ENCODE measurements at regions not wholly inside any gene's neighbourhood (a gene's known extent, or its start where the extent isn't known, plus 50 kb on each side); places are given as distances from the start of the nearest gene placed in this dataset.
A peak's percentile ranks its signal among the peaks of the same experiment; 100 is the strongest.
"Not testable (repeated sequence)": the region's sequence is repeated elsewhere in the genome, so short reads cannot be mapped to it uniquely, and the experiment has no call there.

DNA sequence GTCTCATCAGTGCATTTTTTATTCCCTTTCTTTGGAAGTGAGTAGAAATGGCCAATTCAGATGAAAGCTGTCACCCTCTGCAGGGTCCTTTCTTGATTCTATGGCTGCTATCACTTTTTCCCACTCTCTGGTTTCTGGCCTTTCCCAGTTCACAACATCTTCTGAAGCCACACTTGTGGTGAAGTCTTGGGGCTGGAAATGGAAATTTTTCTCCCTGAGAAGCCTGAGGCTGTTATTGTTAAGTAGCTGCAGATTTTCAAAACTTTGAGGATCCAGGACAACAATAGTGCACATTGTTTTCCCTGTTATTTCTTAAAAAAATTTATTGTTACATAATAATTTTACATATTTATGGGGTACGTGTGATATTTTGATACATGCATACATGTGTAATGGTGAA, 250.3 kb upstream of the RASGRP1 start:
- DNase-seq: no peak

DNA sequence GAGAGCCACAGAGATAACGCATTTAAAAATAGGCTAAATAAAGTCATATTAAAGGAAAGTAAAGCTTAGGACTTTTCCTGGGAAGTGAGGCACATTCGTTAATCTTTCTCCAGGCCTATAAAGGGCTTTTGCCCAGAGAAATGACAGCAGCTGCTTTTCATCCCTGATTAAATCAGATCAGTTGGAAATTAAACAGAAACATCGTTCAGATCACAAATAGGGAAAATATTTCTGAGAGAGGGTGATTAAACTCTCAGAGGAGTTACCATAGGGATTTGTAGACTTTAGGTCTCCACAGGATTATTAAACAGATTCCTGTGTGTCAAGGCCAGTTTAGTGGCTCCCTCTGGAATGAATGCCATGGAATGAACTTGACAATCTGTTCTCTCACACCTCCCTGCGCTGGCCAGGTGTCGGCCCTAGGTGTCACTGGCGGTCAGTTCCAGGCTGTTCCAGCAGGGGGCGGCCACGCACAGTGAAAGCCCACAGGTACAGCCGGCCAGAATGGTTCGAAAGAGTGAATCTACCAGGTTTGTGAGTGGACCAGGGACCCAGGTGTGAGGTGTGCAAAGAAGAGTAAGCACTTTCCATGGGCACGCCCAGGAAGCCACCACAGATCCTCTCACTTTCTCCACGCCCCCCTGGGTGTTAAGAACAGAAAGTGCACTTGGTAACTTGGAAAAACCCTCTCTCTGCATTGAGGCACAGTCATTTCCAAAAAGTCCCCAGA, 253.0 kb upstream of the RASGRP1 start:
- DNase-seq: no peak

DNA sequence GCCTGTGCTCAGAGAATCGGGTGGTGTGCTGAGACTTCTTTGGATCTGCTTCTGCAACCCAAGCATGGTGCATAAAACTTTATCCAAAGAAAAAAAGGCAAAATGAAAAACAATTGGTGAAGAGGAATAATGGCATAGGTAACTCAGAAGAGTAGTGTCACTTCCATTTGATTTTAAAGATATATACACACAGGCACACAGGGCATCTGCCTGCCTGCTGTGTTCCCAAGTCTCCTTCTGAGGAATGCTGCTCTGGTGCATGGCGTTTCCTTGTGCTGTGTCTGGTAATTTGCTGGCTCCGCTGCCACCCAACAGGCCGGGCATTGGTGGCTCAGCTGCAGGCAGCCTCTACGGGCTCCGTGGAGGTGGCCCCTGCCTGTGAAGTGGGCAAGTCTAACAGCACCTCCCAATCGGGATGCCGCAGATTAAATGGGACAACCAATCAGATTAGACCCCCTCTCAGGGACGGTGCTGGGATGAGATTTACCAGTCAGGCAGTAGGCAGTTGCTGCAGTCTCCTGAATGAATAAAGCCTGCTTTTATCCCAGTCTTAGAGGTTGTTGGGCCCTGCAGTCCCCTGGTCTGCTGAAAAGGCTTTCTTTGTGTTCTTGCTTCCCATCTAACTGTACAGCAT, 253.7 kb upstream of the RASGRP1 start:
- DNase-seq: no peak

DNA sequence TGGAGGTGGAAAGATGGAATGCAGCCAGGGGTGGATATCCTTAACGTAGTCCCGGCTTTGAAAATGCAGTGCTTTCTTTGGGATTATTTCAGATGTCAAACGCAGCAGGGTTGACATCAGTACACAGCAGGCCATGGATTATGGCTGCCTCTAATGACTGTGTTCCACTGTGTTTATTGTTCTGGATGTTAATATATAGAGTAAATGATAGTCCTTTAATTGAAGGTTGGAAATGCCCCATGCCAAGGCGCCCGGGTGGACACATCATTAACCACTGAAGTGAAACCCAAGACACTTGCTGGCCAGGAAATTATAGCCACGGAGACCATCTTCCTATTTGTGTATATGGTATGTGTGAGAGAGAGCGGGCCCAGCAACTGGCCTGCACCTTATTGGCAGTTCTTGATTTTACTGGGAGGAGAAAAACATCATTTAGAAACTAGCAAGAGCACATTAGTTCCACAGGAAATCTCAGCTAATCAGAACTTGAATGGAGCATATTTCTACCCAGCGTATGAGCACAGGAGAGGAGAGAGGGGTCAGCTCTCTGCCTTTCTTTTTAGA, 254.9 kb upstream of the RASGRP1 start:
- DNase-seq: no peak

DNA sequence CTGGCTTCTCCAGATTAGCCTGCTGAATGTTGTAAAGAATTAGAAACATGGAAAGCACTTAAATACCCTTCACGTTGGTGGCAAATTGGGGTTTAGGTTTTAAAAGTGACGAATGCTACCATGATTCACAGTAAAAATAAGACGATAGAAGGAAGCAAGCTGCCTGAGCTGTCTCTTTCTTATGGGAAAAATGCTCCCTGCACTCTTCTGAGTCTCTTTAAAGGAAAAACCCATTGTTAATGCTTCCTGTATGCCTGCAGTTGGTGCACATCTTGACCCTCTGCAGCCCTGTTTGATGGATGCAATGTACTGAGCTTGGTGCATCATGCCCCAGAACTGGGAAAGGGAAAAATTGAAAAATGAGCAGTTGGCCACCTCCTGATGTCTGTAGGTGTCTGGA, 258.6 kb upstream of the RASGRP1 start:
- DNase-seq: no peak

DNA sequence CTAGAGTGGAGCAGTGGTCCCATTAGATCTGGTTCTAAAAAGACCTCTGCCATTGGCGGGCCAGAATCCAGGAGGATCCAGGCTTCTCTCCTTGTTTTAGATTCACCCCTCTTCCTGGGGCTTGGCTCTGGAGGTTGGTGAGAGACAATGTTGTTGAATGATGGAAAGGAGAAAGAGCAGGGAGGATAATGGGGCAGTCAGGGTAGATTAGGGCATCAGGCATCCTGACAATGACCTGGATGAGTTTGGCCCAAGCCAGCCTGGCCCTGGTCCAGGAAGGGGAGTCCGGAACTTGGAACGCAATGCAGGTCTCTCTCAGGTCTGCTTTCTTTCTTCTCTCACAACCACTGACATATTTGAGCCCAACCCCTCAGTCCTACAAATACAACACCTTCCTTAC, 260.1 kb upstream of the RASGRP1 start:
- no peak for DNase-seq

DNA sequence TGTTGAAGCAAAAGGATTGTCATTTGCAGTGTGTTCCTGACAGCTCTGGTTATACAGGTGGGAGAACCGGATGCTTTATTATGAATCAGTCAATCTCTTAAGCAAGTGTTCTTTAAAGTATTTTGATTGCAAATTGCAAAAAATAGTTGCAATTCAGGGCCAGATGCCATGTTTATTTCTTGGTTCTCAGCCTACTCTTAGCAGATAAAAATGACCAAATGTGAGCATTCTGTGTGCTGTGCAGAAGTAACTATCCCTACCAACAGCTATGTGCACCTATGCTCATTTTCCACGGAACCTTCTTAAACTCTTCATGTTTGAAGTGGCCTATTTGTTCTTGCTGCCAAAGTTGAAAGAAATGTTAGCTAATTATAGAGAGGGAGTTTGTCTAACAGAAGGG, 262.3 kb upstream of the RASGRP1 start:
- DNase-seq: no peak

DNA sequence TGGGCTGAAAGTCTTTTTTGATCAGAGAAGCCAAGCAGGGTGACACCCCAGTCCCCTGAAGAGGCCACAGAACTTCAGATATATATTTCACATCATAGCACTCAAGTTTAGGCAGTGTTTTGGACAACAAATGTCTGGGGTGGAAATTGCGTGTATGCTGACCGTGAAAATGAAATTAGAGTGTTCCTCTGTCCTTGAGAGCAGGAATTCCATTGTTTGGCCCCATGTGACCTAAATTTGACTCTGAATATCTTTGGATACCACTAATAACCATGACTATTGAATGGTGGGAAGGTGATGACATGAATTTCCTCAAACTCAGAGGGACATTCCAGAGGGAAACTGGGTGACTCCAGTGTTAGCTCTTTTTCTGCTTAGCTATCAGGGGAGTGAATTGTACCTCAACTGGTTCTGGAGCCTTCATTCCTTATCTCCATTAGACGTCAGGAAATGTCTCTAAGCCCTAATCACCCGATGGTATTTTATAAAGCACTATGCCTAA, 263.5 kb upstream of the RASGRP1 start:
- peak; percentile 54 for DNase-seq

DNA sequence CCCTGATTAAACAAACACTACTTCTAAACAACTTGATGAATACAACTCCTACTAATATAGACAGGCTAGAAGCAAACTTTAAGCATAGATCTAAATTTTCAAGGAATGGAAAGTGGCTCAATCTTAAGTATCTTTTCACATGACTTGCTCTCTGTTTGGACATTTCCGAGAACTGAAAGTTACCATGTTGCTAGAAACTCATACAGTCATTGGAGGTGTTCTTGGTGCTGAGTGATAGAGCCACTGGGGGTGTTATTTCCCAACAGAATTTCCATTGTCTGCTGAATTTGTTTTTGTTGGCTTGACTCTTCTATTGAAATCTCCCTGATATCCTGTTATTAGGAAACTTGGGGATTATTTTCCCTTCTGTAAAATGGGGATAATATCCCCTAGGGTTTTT, 264.5 kb upstream of the RASGRP1 start:
- DNase-seq: no peak

DNA sequence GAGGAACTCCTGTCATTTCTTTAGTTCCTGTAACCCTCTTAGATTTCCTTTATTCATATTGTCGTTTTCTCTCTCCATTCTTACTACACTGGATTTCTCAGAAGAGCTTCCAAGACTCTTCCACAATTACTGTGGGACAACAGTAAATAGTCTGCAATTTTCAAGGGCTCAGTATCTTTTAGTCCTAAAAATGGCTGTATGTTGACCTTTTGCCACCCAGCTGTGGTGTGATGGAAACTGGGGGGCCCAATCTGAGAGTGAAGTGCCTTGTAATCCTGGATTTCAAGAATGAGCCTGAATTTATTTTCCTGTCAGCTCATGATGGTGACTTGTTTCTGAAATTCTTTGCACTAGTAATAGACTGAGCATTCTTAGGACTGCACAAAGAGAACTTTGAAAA, 277.6 kb upstream of the RASGRP1 start:
- no peak for DNase-seq

DNA sequence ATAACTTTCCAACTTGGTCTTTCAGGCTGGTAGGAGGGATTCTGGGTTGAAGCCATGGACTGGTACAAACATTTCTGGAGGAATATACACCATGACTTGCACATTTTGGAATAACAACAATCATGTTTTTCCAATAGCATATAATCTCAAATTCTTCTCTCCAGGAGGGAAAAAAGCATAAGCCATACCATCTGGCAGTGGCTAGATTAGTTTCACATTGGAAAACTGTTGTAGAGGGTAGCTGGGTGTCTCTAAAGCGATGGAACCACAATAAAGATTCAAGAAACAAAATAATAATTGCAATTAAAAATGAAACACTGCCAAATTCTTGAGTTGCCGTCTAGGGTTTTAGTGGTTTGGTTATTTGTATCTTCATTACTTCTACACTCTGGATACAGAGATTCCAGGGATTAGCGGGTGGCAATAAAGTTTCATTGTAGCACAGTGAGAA, 278.5 kb upstream of the RASGRP1 start:
- DNase-seq: peak; percentile 84

DNA sequence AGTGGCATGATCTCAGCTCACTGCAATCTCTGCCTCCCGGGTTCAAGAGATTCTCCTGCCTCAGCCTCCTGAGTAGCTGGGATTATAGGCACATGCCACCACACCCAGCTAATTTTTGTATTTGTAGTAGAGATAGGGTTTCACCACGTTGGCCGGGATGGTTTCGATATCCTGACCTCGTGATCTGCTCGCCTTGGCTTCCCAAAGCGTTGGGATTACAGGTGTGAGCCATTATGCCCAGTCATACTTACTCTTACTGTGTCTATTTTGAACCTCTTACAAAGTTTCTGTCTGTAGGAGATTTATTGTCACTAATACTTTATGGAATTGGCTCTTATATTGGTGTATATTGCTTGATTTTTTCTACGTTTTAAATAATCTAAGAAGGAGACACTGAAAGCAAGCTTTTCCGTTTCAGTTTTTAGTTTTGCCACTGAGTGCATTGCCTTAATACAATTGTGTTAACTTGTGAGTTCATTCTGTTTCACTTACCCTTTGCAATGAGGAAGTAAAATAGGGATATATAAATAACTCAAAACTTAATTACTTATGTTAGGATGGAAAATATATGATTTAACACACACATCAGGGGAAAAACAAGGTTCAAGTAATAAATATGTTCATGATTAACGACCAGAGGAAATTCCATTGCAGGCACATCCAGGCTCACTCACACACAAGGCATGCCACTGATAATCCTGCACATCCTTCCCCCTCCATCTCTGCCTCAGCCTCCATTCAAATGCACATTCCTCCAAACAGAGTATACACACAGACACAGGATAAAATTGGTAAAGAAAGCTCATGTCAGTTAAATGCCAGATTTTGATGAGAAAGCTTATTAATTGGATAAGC, 279.3 kb upstream of the RASGRP1 start:
- peak; percentile 85 for DNase-seq

DNA sequence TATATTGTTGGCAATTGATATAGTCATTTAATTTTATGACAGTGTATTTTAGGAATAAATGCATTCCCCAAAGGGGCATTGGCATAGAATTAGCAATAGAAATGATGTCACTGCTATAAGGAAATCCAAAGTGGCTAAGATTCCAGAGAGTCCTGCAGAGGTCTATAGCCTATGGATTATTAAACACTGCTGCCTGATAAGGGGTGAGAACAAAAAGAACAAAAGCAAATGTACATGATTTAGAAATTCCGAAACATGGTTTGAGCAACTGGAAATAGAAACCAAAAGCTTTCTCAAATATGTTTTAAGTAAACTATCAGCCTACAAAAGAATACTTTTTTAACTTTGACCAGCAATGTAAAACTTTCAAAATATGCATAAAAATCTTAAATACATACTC, 280.1 kb upstream of the RASGRP1 start:
- DNase-seq: peak; percentile 30

DNA sequence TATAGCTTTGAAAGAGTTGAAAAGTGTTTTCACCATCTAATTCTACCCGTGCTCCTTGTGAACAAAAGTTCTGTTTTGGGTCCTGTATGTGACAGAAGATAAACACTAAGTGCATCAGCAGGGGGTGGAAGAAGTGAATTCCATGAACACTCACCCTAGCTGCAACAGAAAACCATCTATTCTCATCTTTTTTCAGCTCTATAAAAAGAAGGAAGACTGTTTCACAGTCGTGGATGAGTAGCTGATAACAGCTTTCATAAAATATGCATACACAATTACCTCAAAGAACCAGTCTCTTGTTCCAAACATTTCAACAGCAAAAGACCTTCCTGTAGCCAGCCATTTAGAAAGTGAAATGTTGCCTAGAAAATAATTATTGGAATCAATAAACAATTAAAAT, 281.7 kb upstream of the RASGRP1 start:
- DNase-seq: no peak

DNA sequence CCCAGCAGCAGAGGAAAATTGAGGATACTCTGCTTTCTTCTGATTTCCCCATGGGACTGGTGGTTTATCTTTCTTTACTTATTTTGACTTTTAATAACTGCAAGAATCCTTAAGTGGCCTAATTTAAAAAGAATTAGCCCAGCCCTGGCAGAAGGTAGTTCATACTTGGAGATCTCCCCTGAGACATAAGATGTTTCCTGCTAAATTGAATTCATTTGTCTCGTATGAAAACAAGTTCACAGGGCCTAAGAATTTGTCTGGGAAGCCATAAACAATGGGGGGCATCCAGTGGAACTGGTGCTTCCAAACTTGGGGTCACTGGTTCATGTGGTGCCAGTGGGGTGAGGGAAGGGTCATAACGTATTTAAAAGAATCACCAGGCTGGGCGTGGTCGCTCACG, 283.1 kb upstream of the RASGRP1 start:
- no peak for DNase-seq

DNA sequence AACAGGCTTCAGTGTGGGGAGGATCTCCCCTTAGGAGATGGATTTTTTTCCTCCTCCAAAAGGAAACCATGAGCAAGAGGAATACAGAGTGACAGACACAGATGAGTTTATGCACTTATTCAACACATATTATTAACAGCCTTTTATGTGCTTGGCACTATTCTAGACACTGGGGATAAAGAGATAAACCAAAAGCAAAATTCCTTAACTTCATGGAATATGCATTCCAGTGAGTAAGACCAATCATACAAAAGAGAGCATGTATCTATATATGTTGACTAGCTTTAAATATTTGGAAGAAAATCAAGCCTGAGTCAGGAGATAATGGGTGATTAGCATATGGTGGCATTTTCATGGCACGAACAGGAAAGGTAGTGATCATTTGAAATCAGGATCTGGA, 284.4 kb upstream of the RASGRP1 start:
- no peak for DNase-seq

DNA sequence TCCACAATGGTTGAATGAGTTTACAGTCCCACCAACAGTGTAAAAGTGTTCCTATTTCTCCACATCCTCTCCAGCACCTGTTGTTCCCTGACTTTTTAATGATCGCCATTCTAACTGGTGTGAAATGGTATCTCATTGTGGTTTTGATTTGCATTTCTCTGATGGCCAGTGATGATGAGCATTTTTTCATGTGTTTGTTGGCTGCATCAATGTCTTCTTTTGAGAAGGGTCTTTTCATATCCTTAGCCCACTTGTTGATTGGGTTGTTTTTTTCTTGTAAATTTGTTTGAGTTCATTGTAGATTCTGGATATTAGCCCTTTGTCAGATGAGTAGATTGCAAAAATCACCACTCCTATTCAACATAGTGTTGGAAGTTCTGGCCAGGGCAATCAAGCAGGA, 287.6 kb upstream of the RASGRP1 start:
- not testable (repeated sequence) for DNase-seq

DNA sequence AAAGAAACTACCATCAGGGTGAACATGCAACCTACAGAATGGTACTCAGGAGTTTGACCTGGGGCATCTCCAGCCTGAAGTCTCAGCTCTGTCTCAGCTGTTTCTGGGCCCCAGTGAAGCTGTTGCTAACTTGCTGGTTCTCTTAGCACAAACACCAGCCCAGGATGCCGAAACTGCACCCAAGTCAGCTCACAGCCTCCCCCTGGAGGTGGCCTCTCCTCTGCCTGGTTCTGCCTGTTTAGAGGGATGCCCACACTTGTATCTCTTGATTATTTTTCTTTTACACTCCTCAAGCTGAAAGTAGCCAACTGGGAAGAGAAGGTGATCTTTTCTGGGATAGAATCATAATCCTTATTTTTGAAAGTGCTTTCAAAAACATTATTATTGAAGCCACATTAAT, 289.0 kb upstream of the RASGRP1 start:
- DNase-seq: no peak

DNA sequence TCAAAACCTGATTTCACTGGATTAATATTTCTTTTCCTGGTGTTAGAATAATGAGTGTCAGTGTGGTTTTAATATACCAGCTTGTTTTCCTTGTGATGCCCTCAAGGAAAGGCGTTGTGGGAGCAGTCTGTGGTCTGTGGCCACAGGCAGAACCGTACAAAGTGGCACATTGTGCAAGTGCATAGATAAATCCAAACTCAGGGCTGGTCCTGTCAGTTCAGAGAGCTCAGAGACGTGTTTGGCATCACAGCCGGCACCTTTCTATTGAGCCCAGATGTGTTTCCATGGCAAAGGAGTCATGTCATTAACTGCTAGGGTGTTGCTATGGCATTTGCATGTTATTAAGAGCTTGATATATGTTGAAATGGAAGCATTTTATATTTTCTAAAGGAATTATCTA, 289.9 kb upstream of the RASGRP1 start:
- DNase-seq: no peak

DNA sequence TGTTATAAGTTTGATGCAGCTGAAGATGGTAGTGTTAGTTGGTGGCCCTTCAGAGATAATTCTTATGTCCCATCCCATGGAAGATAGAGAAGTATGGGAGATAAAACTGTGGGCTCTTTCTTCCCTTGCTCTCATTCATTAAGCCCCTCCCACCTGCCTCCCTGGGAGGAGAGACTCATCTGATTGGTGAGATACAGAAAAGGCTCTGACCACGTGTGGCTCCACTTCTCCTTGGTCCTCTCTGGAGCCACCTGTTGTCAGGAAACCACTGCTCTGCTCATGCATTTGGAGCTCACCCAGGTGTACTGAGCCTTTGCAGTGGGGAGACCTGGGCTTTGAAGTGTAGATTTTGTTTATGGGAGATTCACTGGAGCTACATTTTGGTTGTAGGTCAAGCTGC, 293.2 kb upstream of the RASGRP1 start:
- no peak for DNase-seq

DNA sequence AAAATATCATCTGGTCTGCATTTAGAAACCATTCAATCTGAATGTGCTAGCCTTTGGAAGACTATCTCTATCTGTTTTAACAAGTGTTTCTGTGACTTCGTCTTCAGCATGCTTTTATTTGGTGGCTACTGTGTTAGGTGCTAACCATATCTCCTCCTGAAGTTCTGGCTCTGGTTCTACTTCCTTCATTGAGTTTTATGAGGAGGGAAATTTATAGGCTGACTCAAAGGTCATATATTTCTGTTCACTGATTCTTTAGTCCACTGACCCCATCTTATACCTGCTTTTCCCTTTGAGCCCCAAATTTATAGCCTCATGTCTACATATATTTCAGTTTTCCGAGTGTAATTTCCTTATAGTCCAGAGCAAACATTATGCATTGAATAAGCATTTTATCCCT, 295.0 kb upstream of the RASGRP1 start:
- DNase-seq: no peak

DNA sequence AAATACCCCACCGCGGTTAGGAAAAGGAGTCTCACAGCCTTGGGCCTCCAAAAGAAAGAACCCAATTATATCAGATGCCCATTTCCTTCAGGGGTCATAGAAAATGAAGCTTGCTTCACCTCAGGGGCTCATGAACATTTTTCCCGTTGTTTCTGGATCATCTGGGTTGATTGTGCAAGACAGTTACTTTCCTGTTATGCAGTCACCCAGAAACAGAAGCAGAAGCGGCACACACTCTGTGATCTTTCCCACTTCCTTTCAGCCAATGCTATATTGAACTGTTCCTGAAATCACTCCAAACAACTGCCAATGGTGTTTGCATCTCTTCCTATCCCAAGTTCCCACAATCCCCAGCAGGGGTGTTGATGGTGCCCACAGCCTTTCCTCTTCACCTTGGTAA, 295.6 kb upstream of the RASGRP1 start:
- no peak for DNase-seq

DNA sequence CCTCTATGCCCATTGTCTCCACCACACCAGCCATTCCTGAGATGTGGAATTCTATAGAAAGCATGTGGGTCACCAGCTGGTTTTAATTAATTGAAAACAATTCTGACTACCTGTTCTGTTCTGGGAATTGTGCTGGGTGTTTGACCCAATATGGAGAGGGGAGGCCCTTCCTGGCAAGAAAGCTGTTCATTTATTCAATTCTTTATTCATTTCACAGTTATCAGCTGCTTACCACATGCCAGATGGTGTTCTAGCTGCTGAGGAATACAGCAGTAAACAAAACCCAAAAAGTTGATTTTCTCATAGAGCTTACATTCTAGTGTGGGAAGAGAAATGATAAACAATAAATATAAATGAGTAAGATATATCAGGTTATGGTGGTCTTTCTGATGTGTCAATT, 296.1 kb upstream of the RASGRP1 start:
- no peak for DNase-seq
